ENCODE measurements at regions not wholly inside any gene's neighbourhood (a gene's known extent, or its start where the extent isn't known, plus 50 kb on each side); places are given as distances from the start of the nearest gene placed in this dataset.

DNA sequence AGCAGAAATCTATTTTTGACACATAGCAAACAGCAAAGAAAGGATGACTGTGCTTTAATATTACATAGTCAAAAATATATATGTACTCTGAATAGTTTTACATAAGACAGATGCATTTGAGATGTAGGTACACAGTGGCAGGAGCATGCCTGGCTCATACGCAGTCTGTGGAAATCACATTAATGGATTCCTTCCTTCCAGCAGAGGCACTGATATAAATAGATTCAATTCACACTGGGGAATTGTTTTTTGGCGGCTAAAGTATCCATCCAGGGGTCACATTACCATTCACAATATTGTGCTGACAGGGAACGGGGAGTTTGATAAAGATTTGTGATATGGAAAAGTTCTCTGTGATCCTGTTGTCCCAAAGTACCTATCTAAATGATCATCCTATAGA lies 72.5 kb upstream of the AGR3 start:
- TF ChIP-seq, protein P1, sequence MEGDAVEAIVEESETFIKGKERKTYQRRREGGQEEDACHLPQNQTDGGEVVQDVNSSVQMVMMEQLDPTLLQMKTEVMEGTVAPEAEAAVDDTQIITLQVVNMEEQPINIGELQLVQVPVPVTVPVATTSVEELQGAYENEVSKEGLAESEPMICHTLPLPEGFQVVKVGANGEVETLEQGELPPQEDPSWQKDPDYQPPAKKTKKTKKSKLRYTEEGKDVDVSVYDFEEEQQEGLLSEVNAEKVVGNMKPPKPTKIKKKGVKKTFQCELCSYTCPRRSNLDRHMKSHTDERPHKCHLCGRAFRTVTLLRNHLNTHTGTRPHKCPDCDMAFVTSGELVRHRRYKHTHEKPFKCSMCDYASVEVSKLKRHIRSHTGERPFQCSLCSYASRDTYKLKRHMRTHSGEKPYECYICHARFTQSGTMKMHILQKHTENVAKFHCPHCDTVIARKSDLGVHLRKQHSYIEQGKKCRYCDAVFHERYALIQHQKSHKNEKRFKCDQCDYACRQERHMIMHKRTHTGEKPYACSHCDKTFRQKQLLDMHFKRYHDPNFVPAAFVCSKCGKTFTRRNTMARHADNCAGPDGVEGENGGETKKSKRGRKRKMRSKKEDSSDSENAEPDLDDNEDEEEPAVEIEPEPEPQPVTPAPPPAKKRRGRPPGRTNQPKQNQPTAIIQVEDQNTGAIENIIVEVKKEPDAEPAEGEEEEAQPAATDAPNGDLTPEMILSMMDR (IDR thresholded peaks at IDR 0.05; ENCODE audit: insufficient read depth, low read depth, low read length): no peak
- no peak for TF ChIP-seq EZH2 (IDR thresholded peaks at IDR 0.05; ENCODE audit: insufficient read depth, low read length)
